VCaP (cell line): ENCODE measurements at regions not wholly inside any gene's neighbourhood (a gene's known extent, or its start where the extent isn't known, plus 50 kb on each side); places are given as distances from the start of the nearest gene placed in this dataset.

Experiments used
- H3K27ac ChIP-seq: fragments of 450-650 bp; 2 replicates; pipeline ENCODE4 v1.5.1; 2017
- CTCF ChIP-seq: fragments of 450-650 bp; conservative IDR thresholded peaks from 2 replicates; pipeline ENCODE4 v1.5.1; 2017; ENCODE audit warnings: mild to moderate bottlenecking, moderate library complexity

GRCh38 chr3:84522893-84523292, 435.9 kb upstream of the CADM2 start:
- H3K27ac ChIP-seq: no peak overlapping the region

GRCh38 chr3:84536916-84537315, 421.9 kb upstream of the CADM2 start:
- no peak overlapping the region for H3K27ac ChIP-seq
- no peak for TF ChIP-seq CTCF

More at GRCh38 chr3:84522893-84523292, 435.9 kb upstream of the CADM2 start:
- TF ChIP-seq CTCF: no peak

- no peak for TF ChIP-seq CTCF
- no peak overlapping the region for H3K27ac ChIP-seq
Measured at GRCh38 chr3:84538597-84538996, 420.2 kb upstream of the CADM2 start.

- no peak overlapping the region for H3K27ac ChIP-seq
- TF ChIP-seq CTCF: no peak
Measured at GRCh38 chr3:84547207-84547606, 411.6 kb upstream of the CADM2 start.

- peak; percentile 78 for TF ChIP-seq CTCF
- H3K27ac ChIP-seq: peak overlapping the region; percentile 12; the same call in 1 of the 2 replicates
Measured at GRCh38 chr3:84547971-84548970, 410.5 kb upstream of the CADM2 start.

- no peak for TF ChIP-seq CTCF
- H3K27ac ChIP-seq: no peak overlapping the region
Measured at GRCh38 chr3:84555629-84556028, 403.2 kb upstream of the CADM2 start.

GRCh38 chr3:84566256-84566655, 392.5 kb upstream of the CADM2 start:
- no peak overlapping the region for H3K27ac ChIP-seq
- no peak for TF ChIP-seq CTCF
